Left lobe of liver (tissue), 2 donors: ENCODE measurements at regions not wholly inside any gene's neighbourhood (a gene's known extent, or its start where the extent isn't known, plus 50 kb on each side); places are given as distances from the start of the nearest gene placed in this dataset.

ENCODE experiments used
- ATAC-seq: fragments of 200-7000 bp; cut with Tn5 transposase; one replicate; pipeline ENCODE4 v1.9.1; 2020; ENCODE audit warnings: mild to moderate bottlenecking, moderate library complexity
- DNase-seq: peaks from one replicate; pipeline ENCODE4 v3.0.0-alpha.2; 2020; ENCODE audit warnings: low spot score
- donor health status: DM: no; HTN: no; CAD: no; lungs with moderate emphysema.
- donor health status: DM: no; HTN: yes; CAD: no.

DNA sequence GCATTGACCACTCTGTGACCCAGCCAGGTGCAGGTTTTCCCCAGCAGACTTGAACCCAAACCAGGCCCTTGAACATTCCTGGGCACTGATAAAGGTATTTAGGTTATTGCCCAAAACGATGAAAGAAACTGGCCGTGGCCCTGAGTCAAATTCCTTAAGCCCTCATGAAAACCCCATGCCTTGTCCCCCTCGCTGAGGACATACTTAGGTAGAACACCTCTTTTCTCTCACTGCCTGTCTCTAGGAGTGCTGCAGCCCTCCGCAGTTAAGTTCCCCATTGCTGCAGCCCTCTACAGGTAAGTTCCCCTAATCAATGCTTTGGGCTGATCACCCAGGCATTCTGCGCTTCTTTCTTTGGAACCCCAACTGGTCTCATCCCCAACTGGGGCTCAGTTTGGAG is 961.6 kb downstream of the TBC1D22A start:
- no peak for ATAC-seq

DNA sequence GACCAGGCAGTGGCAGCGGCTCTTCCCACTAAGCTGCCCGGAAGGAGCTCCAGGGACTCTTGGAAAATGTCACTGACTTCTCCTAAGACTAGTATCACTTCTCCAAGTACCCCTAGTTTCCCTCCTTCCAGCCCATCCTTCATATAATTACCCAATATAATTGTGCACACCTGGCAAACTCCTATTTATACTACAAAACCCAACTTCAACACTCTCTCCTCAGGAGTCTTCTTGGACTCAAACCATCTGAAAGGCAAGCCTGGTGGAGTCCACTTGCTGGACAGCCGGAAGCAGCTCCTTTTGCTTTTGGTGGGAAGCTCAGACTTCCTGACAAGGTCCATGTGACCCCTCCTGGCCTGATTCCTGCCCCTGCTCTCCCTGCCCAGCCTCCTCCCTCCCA is 955.9 kb downstream of the TBC1D22A start:
- DNase-seq = no peak
- ATAC-seq = no peak

More for the DNA sequence above, 961.6 kb downstream of the TBC1D22A start:
- DNase-seq = no peak

DNA sequence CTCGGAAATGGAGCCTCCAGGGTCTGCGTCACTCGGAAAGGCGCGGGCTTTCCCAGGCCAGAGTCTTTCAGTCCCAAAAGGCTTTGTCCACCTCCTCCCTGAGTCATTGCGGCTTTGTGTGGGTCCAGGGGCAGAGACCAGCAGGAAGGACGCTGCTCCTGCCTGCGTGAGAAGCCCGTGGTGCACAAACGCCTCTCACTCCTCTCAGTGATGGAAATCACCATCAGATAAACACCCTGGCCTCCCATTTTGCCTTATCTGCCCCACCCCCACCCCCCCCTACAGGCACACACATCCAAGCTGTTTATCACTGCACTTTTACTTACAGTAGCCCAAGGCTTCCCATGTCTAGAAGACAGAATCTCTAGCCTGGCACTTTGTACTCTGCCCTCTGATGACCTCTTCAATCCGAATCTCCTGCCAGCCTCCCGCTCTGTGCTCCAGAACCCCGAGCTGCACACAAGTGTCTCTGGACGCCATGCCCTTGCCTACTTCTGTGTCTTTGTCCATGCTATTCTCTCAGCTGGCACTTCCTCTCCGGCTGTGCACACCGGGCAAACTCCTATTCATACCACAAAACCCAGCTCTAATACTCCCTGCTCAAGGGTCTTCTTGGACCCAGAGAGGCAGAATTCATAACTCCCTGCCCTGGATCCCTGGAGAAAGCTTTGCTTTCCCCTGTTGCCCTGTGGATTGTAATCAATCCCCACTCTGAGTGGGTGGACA is 954.6 kb downstream of the TBC1D22A start:
- ATAC-seq (no peak), DNase-seq (no peak)

DNA sequence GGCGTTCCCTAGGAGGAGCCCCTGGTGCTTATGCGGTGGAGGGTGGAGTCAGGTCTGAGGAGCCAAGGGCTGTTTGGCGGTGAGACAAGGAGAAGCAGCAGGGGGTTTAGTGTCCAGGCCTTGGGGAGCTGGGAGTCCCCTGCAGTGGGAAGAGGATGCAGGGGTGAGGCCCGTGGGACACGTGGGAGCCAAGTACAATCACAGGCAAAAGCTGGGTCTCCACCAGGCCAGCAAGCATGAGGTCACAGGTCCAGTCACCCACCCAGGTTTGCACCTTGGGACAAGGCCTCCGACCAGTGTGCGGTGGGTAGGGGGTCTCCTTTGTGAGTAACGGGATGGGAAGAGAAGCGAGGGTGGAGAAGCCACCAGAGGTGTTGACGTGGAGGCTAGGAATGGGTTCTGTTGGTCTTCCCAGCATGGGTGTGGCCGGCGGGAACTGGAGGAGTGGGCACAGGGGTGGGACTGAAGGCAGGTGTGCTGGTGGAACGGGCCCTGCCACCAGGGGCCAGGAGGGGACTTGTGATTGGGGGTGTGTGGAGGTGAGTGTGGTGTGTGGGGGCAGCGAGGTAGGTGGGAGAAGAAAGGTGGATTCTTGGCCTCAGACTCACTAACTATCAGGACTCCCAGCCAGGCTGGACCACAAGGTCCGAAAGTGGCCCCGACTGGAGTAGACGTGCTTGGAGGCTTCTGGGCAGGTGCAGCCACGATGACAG is 953.6 kb downstream of the TBC1D22A start:
- ATAC-seq = no peak

DNA sequence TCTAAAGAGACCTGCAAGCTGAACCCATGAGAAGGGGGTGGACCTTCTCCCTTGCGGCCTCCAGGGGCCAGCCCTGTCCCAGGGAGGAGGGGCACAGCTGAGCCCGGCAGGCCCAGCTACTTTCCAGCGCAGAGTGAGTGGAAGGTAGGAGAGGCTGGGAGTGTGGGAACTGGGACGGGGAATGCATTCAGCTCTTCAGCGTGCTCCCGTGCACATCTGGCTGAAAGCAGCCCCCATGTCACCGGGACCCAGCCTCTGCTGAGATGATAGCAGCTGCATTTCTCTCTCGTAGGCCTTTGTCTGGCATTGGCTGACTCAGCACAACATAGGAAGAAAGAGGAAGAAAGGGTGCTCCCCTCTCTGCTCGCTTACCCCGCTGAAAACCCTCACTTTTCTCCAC is 951.5 kb downstream of the TBC1D22A start:
- ATAC-seq (no peak), DNase-seq (no peak)

More for the DNA sequence above, 953.6 kb downstream of the TBC1D22A start:
- no peak for DNase-seq

DNA sequence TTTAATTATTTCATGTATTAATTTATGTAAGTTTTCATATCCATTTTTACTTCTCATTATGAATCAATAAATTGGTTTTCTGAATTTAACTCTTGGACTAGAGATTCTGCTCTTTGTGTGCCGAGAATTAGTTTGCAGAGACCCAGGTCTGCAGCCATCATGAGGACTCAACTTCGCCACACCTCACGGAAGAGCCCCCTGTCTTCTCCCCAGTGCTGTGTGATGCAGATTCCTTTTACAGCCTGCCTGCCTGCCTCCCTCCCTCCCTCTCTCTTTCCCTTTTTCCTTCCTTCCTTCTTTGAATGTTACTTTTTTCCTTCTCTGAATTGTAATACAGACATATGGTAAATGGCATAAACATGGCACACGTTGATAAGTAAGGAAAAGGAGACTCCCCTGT is 947.7 kb downstream of the TBC1D22A start:
- DNase-seq (no peak), ATAC-seq (no peak)

DNA sequence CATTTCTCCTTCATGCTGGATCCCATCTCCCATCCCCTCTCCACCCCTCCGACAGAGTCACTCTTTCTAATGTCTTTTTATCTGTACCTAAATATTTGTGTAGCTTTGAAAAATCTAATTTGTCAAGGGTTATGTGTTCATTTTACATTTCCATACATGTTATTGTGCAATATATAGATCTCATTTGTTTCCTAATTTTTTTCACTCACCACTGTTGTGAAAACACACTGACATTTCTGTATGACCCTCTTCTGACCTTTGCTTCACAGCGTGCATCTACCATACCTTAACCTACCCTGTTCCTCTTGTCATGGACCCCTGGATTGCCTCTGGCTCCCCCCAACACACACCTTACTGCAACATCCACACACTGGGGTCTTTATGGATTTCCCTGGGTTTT is 942.9 kb downstream of the TBC1D22A start:
- no peak for ATAC-seq

DNA sequence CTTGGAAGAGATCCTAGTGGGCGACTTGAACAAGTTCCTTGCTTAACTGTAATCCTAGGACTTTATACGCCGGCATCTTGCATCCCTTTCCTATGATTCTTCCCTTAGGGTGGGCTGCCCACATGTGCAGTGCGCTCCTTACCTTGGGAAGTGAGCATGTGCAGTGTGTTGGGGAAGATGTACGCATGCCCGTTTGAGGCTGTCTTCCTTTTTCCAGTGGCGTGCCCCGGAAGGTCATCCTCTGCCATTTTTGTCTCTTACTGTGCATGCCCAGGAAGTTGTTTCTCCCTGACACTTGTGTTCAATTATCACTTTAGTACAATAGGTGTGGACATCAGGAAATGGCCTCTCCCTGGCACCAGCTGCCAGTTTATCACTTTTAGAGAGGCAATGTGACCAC is 936.5 kb downstream of the TBC1D22A start:
- ATAC-seq (no peak), DNase-seq (no peak)

More for the DNA sequence above, 942.9 kb downstream of the TBC1D22A start:
- no peak for DNase-seq

DNA sequence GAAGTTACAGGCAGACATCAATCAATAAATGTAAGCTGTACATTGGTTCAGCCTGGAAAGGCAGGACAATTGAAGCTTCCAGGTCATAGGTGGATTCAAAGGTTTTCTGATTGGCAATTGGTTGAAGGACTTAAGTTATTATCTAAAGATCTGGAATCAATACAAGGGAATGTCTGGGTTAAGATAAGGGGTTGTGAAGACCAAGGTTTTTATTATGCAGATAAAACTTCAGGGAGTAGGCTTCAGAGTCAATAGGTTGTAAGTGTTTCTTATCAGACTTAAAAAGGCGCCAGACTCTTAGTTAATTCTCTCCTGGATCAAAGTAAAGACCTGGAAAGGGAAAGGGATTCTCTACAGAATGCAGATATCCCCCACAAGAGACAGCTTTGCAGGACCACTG is 935.4 kb downstream of the TBC1D22A start:
- no peak for DNase-seq
- no peak for ATAC-seq

DNA sequence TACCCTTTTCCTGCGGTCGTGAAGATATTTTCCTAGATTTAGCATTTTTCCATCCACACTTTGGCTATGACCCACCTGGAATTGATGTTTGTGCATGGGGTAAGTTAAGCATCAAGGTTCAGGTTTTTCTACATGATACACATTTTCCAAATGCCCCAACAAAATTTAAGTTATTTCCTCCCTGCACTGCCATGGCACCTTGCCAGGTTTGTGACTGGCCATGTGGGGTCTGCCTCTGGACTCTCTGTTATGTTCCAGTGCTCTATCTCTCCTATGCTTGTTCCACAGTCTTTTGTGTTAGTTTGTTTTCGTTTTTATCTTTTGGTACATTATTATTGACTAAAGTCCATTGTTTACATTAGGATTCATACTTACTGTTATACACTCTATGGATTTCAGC is 934.3 kb downstream of the TBC1D22A start:
- DNase-seq (no peak), ATAC-seq (no peak)

DNA sequence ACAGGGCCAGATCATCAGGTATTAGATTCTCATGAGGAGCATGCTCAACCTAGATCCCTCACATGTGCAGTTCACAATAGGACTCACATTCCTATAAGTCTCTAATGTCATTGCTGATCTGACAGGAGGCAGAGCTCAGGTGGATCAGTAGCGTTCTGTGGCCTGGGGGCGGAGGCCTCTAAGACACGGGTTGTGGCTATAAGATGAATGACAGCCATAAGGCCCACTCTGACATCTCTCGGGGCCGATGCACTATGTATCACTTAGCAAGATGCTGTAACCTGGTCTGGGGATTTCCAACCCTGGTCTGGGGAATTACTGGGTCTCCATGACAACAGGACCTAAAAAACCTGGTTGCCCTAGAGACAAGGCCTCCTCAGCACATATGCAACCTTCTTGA is 932.7 kb downstream of the TBC1D22A start:
- DNase-seq = no peak
- ATAC-seq = no peak

DNA sequence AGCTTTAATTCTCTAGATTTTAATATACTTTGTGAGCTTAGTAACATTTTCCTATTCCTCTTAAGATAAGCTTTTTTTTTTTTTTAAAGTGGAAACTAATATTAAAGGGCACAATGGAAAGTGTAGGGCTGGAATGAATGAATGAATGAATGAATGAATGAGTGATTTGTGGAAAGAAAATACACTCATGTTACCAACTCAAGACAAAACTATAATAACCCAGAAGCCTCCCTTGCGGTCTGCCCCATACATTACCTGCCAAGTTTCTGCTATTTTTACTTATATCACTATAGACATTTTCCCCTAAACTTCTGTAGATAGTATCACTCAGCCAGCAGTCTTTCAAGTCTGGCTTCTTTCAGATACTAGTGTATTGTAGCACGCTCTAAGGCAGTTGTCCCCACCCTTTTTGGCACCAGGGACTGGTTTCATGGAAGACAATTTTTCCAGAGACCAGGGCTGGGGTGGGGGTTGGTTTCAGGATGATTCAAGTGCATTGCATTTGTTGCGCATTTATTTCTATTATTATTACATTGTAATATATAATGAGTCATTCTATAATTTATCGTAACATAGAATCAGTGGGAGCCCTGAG is 932.2 kb downstream of the TBC1D22A start:
- no peak for ATAC-seq
- DNase-seq = no peak

DNA sequence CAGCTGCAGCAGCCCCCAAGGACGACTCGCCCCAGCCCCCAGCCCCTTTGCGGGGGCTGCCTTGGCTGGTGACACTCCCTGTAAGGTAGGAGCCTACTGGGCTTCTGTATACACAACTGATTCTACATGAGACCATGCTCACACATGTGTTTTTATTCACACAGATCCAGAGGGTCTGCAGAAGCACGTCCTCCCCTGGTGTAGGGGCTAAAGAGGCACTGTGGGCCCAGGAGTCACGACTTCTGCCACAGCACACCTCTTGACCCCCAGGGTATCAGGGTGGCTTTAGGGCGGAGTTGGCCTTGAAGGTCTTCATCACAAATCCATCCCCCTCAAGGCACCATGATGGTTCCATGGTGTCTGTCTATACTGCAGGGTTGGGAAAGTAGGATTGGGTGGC is 931.2 kb downstream of the TBC1D22A start:
- DNase-seq (no peak), ATAC-seq (no peak)

DNA sequence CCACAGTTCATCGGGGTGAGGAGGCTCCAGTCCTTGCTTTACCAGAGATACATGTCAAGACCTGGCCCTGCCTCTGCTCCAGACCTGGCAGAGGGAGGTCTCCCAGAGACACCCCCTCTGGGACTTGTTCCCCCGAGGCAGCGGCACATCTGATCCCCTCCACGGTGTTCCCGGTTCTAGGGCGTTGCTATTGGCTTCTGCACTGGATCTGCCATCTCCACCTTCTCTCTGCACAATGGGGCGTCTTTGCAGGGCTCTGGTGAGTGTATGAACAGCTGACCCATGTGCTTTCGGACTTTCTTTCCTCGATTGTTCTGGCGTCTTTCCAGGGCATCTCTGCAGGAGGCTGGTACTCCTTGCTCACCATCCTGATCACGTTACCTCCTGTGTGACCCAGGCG is 930.4 kb downstream of the TBC1D22A start:
- DNase-seq = no peak

DNA sequence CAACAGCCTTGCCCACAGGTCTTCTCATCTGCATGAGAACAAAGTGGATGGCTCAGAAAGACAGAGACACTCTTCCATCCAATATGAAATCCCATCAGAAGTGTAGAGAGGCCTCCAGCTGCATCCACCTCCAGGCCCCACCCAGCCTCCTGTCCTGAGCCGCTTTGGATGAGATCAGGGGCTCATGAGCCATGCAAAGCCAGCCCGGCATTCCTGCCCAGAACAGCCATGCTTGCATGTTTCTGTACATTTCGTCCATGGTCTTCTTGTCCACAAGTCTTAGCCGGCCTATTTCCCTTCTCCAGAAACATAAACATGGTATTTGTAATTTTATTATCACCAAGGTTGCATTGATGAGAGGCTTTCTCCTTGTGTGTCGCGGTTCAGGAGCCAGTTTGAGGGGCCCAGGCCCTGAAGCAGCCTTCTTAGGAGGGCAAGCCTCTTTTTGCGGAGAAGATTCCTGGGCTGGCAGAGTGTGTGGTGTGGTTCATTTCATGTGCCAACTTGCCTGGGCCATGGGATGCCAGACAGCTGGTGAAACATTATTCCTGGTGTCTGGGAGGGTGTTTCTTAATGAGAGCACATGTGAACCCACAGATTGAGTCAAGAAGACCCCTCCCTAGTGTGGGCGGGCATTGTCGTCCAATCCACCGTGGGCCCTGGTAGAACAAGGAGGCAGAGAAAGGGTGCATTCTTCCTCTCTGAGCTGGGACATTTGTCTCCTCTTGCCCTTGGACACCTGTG is 928.9 kb downstream of the TBC1D22A start:
- DNase-seq = no peak
- ATAC-seq = no peak

More for the DNA sequence above, 930.4 kb downstream of the TBC1D22A start:
- no peak for ATAC-seq

DNA sequence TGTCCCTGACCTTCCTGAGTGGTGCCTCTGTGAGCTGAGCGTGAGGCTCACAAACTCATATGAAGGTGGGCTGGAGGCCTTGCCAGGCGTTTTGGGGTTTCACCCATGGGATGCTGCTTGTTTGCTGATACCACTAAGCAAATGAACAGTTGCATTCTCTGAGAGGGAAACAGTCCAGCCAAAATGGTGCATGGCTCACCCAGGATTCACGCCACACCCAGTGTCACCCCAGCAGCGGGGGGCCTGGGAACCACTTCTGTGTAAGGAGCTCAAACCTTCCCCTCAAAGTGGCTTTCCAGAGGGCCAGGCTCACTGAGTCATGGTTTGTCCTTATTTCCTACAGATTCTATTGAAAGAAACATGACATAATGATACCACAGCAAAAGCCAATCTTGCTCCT is 928.1 kb downstream of the TBC1D22A start:
- no peak for DNase-seq
- no peak for ATAC-seq

DNA sequence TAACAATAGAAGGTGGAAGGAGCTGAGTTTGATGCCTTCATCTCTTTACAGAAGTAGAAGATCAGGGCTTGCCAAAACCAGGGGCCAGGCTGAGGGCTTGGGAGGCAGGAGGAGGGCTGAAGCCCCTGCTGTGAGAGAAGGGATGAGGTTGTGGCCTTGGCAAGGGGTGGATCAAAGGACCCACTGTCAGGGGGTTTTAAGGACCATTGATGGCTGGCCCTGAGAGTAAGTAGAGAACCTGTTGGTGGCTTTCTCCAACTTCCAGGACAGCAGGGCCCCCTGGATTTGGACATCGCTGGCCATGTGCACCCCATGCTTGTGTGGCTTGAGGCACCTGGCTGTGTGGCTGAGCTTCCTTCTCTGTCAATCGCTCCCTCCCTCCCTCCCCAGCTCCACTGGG is 927.7 kb downstream of the TBC1D22A start:
- ATAC-seq (no peak), DNase-seq (no peak)

DNA sequence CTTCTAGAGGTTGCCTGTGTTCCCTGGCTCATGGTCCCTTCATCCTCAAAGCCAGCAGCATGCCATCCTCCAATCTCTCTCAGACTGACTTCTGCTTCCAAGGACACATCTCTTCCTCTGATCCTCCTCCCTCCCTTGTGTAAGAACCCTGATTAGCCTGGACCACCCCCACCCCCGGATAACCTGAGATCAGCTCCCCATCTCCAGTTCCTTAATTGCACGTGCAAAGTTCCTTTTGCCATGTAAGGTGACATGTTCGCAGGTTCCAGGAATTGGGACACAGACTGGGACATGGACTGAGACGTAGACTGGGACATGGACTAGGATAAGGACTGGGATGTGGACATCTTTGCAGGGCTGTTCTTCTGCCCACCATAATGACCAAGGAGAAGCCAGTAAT is 925.3 kb downstream of the TBC1D22A start:
- no peak for ATAC-seq
- DNase-seq = no peak

DNA sequence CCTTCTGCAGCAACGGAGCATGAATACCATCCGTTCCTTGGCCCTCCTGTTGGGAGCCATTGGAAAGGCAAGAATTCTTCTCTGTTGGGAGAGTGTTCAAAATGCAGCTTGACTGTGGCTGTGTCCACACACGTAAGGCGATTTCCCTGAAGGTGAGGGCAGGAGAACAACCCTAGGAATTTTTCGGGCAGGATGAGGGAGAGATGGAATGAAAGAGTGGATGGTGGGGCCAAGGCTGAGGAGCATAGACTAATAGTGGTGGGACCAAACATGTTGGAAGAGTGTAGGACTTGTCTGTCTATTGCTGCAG is 924.9 kb downstream of the TBC1D22A start:
- ATAC-seq = no peak
- DNase-seq = no peak

DNA sequence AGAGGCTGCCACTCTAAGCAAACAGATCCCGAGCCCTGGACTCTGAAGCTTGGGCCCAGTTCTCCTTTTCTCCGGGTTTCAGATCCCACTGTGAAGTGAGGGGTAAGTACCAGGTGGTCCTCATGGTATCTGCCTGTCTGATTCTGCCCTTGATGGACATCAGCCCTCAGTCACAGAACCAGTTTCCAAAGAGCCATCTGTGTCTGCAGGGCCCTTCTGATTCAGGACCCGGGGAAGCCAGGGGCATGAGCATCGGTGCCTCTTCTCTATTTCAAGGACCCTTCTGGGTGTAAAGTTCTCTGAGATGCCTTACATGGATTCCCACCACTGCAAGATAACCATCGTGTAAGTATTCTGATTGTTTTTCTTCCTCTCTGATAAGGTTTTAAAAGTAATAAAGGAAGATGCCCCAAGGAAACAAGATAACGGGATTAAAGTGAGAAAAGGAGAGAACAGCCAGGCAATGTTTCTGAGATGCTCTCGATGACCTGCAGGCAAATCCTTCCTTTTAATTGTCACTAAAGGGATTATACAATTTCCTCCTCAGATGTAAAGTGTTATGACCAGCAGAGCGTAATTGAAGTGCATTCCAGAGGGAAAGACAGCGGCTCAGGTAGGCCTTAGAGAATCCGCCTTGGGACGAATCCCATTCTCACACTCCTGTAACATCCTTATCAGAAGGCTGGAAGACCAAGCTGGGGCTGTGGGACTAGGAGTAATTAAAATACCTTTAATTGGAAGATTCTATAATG is 924.3 kb downstream of the TBC1D22A start:
- no peak for DNase-seq
- no peak for ATAC-seq
